AG04450 (cell line): ENCODE measurements at regions not wholly inside any gene's neighbourhood (a gene's known extent, or its start where the extent isn't known, plus 50 kb on each side); places are given as distances from the start of the nearest gene placed in this dataset.

Source experiments
- CTCF ChIA-PET: fragments of 300-600, 350-600 bp; formaldehyde crosslinking; extraction: SDS; loops from one replicate; lab custom pipeline; 2022; ENCODE audit warnings: antibody characterized with exemption, inconsistent platforms; lab: Charles Lee
- POLR2A ChIA-PET: fragments of 350-600 bp; formaldehyde crosslinking; extraction: SDS; loops from one replicate; lab custom pipeline; 2021; ENCODE audit warnings: antibody characterized with exemption, inconsistent platforms; lab: Yijun Ruan, JAX
- DNase-seq: peaks from one replicate; pipeline ENCODE4 v3.0.0-alpha.2; 2011; ENCODE audit warnings: low read depth, low spot score
- H3K27ac ChIP-seq: one replicate; pipeline ENCODE4 v1.5.1; 2012; ENCODE audit warnings: low read depth, low read length, control low read depth
- H3K27me3 ChIP-seq: one replicate; pipeline ENCODE4 v1.6.0; 2012; ENCODE audit warnings: low read length; ENCODE audit not compliant: control insufficient read depth, insufficient read depth
- H3K4me3 ChIP-seq: 2 replicates; pipeline ENCODE4 v1.5.1; 2011; ENCODE audit warnings: mild to moderate bottlenecking, low read depth, low read length, control low read depth
- H3K9me3 ChIP-seq: 2 replicates; pipeline ENCODE4 v1.5.1; 2012; ENCODE audit warnings: low read length; ENCODE audit not compliant: control insufficient read depth, insufficient read depth
- TF ChIP-seq, protein P1 (sequence below): IDR thresholded peaks from 2 replicates; pipeline ENCODE4 v1.5.1; 2011; ENCODE audit warnings: low read depth, low read length, control low read depth, inconsistent platforms

DNA sequence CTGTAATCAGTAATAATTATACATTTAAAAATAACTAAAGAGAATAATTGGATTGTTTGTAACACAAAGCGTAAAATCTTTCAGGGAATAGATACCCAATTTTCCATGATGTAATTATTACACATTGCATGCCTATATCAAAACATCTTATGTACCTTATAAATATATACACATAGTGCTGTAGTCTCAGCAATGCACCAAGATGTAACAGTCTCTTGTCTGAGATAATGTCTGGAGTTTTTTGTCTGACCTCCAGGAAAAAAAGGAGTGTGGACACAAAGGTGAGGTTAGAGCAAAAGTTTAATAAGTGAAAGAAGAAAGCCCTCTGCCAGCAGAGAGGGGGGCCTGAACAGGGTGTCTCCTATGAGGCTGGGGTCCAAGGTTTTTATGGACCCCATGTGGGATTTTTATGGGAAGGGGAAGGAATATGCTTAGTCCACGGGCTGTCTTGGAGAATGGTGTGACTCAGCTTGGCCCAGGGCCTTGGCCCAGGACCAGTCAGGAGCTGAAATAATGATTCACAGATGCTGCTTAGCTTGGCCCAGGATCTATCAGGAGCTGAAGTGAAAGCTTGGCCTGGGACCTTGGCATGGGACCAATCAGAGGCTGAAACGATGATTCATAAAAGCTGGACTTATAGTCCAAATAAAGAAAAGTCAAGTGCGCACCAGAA, 545.0 kb downstream of the ZPLD1 start:
- Histone ChIP-seq H3K4me3 (no peak overlapping the region), H3K27ac (no peak overlapping the region), H3K9me3 (no peaks in the 10 kb centered on the region), H3K27me3 (no peaks in the 10 kb centered on the region)
- ChIA-PET POLR2A (interaction anchor here (0.6 kb wide), 1 partner anchor 1997 kb away, joined by 3 read pairs; no protein-coding TSS in a partner anchor), CTCF (no interaction called here)
- DNase-seq = peak; percentile 74
- TF ChIP-seq, protein P1, sequence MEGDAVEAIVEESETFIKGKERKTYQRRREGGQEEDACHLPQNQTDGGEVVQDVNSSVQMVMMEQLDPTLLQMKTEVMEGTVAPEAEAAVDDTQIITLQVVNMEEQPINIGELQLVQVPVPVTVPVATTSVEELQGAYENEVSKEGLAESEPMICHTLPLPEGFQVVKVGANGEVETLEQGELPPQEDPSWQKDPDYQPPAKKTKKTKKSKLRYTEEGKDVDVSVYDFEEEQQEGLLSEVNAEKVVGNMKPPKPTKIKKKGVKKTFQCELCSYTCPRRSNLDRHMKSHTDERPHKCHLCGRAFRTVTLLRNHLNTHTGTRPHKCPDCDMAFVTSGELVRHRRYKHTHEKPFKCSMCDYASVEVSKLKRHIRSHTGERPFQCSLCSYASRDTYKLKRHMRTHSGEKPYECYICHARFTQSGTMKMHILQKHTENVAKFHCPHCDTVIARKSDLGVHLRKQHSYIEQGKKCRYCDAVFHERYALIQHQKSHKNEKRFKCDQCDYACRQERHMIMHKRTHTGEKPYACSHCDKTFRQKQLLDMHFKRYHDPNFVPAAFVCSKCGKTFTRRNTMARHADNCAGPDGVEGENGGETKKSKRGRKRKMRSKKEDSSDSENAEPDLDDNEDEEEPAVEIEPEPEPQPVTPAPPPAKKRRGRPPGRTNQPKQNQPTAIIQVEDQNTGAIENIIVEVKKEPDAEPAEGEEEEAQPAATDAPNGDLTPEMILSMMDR = no peak

DNA sequence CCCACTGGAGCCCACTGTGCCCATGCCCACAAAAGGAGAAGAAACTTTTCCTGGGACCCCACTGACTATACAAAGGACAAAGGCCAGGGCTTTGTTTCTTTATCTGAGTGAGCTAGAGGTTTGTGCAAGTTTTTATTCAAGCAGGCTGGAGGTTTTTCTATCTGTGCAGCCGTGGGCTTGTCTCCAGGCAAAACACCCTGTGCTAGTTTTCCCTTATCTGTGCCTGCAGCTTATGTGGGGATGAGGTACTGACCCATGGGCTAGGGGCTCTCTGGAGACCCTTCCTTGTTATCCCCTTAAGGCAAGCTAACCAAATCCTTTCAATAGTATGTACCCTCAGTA, 545.5 kb downstream of the ZPLD1 start:
- CTCF ChIA-PET = no interaction called here
- no peak overlapping the region for H3K4me3 ChIP-seq
- H3K27ac ChIP-seq = no peak overlapping the region
- POLR2A ChIA-PET = interaction anchor here (0.6 kb wide), 1 partner anchor 1996 kb away, joined by 3 read pairs; no protein-coding TSS in a partner anchor
- TF ChIP-seq, protein P1 = no peak
- H3K27me3 ChIP-seq = no peaks in the 10 kb centered on the region
- no peaks in the 10 kb centered on the region for H3K9me3 ChIP-seq
- no peak for DNase-seq

- H3K27ac ChIP-seq = no peak overlapping the region
- ChIA-PET POLR2A (no interaction called here), CTCF (no interaction called here)
- H3K9me3 ChIP-seq = no peaks in the 10 kb centered on the region
- no peaks in the 10 kb centered on the region for H3K27me3 ChIP-seq
- H3K4me3 ChIP-seq = no peak overlapping the region
- TF ChIP-seq, protein P1 = no peak
- no peak for DNase-seq
Measured at GRCh38 chr3:103002425-103003176, 567.8 kb downstream of the ZPLD1 start.

- Histone ChIP-seq H3K27me3 (no peaks in the 10 kb centered on the region), H3K9me3 (no peaks in the 10 kb centered on the region), H3K4me3 (no peak overlapping the region), H3K27ac (no peak overlapping the region)
- no peak for DNase-seq
- TF ChIP-seq, protein P1 = no peak
- POLR2A ChIA-PET = no interaction called here
- CTCF ChIA-PET = no interaction called here
Measured at GRCh38 chr3:103006526-103007183, 571.8 kb downstream of the ZPLD1 start.

DNA sequence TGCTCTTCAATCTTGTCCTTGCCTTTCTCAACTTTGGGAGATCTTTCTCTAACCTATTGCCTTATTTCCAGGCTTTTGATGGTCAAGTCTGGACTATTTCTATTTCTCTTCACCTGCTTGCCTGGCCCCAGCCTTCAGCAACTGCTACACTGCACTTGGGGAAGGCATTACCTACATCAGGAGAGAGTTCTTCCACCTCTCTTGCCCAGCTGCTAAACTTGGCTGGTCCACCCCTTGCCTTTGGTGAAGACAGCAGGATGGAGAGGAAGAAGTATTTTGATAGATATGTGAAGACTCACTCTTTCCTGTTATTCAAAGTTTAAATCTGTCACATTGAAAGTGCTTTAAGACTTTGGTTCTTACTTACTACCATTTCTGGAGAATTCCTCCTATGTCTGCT, 574.8 kb downstream of the ZPLD1 start:
- ChIA-PET CTCF (no interaction called here), POLR2A (no interaction called here)
- Histone ChIP-seq H3K4me3 (no peak overlapping the region), H3K27me3 (no peaks in the 10 kb centered on the region), H3K27ac (no peak overlapping the region), H3K9me3 (no peaks in the 10 kb centered on the region)
- no peak for DNase-seq
- TF ChIP-seq, protein P1 = no peak
